ENCODE measurements at regions not wholly inside any gene's neighbourhood (a gene's known extent, or its start where the extent isn't known, plus 50 kb on each side); places are given as distances from the start of the nearest gene placed in this dataset.

DNA sequence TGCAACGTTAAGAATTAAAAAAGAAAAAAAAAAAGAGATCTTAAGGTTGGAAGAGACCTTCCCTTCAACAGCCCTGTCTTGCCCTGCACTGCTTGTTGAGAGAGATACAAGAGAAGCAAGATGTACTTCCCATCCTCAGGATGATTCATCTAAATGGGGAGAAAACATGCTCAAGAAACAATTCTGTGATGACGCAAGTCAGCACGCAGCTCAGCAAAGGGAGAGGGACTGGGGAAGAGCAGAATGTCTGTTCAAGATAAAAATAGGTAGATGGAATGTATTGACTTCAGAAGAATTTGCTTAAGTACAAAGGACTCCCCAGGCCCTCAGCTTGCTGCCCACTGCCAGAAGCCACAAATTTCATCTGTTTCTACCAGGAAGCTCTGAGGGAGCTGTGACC is 198.2 kb upstream of the SPRED2 start:
- Histone ChIP-seq H3K27ac (no peak overlapping the region), H3K27me3 (no peaks in the 10 kb centered on the region), H3K36me3 (no peaks in the 10 kb centered on the region), H3K4me1 (no peaks in the 10 kb centered on the region), H3K4me3 (no peak overlapping the region), H3K9me3 (no peaks in the 10 kb centered on the region)
- TF ChIP-seq, protein P1, sequence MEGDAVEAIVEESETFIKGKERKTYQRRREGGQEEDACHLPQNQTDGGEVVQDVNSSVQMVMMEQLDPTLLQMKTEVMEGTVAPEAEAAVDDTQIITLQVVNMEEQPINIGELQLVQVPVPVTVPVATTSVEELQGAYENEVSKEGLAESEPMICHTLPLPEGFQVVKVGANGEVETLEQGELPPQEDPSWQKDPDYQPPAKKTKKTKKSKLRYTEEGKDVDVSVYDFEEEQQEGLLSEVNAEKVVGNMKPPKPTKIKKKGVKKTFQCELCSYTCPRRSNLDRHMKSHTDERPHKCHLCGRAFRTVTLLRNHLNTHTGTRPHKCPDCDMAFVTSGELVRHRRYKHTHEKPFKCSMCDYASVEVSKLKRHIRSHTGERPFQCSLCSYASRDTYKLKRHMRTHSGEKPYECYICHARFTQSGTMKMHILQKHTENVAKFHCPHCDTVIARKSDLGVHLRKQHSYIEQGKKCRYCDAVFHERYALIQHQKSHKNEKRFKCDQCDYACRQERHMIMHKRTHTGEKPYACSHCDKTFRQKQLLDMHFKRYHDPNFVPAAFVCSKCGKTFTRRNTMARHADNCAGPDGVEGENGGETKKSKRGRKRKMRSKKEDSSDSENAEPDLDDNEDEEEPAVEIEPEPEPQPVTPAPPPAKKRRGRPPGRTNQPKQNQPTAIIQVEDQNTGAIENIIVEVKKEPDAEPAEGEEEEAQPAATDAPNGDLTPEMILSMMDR (IDR thresholded peaks at IDR 0.05) = no peak
- no peak for TF ChIP-seq EP300 (IDR thresholded peaks at IDR 0.05)
- no peak for TF ChIP-seq POLR2A (IDR thresholded peaks at IDR 0.05)
- no peak for TF ChIP-seq POLR2AphosphoS5 (IDR thresholded peaks at IDR 0.05)
- 53% methylated on average over 3 of the region's 3 CpGs for WGBS
- DNase-seq (ENCODE audit: low spot score in 2 of 2) = no peak

DNA sequence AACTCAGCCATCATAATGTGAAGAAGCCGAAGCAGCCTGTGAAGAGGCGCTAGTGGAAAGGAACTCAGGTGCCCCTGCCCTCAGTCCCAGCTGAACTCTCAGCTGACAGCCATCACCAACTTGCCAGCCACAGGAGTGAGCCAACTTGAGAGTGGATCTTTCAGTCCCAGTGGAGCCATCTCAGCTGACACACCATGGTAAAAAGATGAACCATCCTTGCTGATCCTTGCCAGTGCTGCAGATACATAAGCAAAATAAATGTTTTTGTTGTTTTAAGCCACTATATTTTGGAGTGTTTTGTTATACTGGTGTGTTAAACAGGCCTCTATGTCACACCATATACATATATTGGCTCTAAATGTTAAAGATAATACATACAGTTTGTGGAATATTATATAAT is 195.8 kb upstream of the SPRED2 start:
- no peak overlapping the region for H3K4me3 ChIP-seq
- 94% methylated on average over 2 of the region's 2 CpGs for WGBS
- no peaks in the 10 kb centered on the region for H3K36me3 ChIP-seq
- no peak for TF ChIP-seq POLR2A (IDR thresholded peaks at IDR 0.05)
- TF ChIP-seq, protein P1 (IDR thresholded peaks at IDR 0.05) = no peak
- TF ChIP-seq POLR2AphosphoS5 (IDR thresholded peaks at IDR 0.05) = no peak
- no peak for TF ChIP-seq EP300 (IDR thresholded peaks at IDR 0.05)
- DNase-seq (ENCODE audit: low spot score in 2 of 2) = no peak
- H3K9me3 ChIP-seq = no peaks in the 10 kb centered on the region
- no peak overlapping the region for H3K27ac ChIP-seq
- peaks cover 3% of the 10 kb centered on the region for H3K27me3 ChIP-seq
- H3K4me1 ChIP-seq = no peaks in the 10 kb centered on the region

DNA sequence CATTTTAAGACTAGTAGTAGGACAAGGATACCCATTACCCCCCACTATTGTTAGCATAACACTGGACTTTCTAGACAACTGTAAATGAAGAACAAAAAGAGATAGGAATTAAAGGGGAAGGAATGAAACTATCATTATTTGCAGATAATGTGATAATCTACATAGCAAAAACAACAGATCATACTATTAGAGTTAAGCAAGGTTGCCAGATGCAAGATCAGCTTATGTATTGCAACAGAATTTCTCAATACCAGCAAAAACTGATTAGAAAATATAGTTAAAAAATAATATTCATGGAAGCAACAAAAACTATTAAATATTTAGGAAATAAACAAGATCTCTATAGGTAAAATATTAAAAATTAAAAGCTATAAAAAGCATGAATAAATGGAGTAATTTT is 194.4 kb upstream of the SPRED2 start:
- Histone ChIP-seq H3K27me3 (peaks cover 3% of the 10 kb centered on the region), H3K4me3 (no peak overlapping the region), H3K27ac (no peak overlapping the region), H3K9me3 (no peaks in the 10 kb centered on the region), H3K4me1 (no peaks in the 10 kb centered on the region), H3K36me3 (no peaks in the 10 kb centered on the region)
- DNase-seq (ENCODE audit: low spot score in 2 of 2) = no peak
- no peak for TF ChIP-seq EP300 (IDR thresholded peaks at IDR 0.05)
- no peak for TF ChIP-seq POLR2A (IDR thresholded peaks at IDR 0.05)
- no peak for TF ChIP-seq POLR2AphosphoS5 (IDR thresholded peaks at IDR 0.05)
- TF ChIP-seq, protein P1 (IDR thresholded peaks at IDR 0.05) = no peak

DNA sequence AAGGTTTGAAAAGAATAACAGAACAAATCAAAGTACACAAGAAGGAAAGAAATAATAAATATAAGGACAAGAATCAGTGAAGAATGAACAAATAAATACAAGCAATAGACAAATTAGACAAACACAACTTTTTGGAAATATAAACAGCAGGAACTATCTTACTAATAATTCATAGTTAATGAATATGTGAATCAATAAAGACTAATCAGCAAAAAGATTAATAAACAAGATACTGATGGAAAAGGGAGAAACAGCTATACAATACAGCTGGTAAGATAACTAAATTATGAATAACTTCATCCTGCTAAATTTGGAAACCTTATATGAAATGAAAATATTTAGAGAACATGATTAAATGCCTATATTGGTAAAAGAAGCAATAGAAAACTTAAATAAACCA is 193.6 kb upstream of the SPRED2 start:
- Histone ChIP-seq H3K27ac (no peak overlapping the region), H3K27me3 (peaks cover 3% of the 10 kb centered on the region), H3K4me1 (no peaks in the 10 kb centered on the region), H3K9me3 (no peaks in the 10 kb centered on the region), H3K4me3 (no peak overlapping the region), H3K36me3 (no peaks in the 10 kb centered on the region)
- no peak for DNase-seq (ENCODE audit: low spot score in 2 of 2)
- TF ChIP-seq EP300 (IDR thresholded peaks at IDR 0.05) (no peak), POLR2A (IDR thresholded peaks at IDR 0.05) (no peak)

DNA sequence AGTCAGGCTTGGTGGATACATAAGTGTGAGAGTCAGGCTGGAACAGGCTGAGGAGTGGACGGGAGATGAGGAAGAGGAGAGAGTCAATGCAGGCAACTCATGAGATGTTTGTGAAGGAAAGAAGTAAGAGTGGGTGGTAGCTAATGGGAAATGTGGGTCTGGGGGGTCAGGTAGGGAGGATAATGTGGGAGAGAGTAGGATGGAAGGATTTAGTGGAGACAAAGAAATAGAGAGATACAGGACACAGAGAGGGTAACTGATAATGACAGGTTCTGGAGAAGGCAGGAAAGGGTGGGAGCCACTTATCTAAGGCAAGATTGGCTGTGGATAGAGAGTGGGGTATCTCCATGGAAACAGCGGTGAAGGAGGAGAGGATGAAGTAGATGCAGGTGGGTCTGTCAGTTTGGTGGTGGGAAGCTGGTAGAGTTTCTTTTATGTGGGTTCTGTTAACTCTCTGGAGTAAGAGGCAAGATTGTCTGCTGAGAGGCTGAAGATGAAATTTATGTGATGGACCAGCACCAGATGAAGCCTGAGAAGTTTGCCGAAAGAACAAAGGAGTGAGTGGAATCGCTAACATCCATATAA is 190.6 kb upstream of the SPRED2 start:
- H3K4me1 ChIP-seq = no peaks in the 10 kb centered on the region
- H3K27me3 ChIP-seq = peaks cover 3% of the 10 kb centered on the region
- no peak for TF ChIP-seq POLR2AphosphoS5 (IDR thresholded peaks at IDR 0.05)
- TF ChIP-seq, protein P1 (IDR thresholded peaks at IDR 0.05) = no peak
- TF ChIP-seq POLR2A (IDR thresholded peaks at IDR 0.05) = no peak
- no peak for TF ChIP-seq EP300 (IDR thresholded peaks at IDR 0.05)
- no peak overlapping the region for H3K27ac ChIP-seq
- H3K4me3 ChIP-seq = no peak overlapping the region
- DNase-seq (ENCODE audit: low spot score in 2 of 2) = no peak
- 87% methylated on average over 4 of the region's 4 CpGs for WGBS
- no peaks in the 10 kb centered on the region for H3K9me3 ChIP-seq
- no peaks in the 10 kb centered on the region for H3K36me3 ChIP-seq

DNA sequence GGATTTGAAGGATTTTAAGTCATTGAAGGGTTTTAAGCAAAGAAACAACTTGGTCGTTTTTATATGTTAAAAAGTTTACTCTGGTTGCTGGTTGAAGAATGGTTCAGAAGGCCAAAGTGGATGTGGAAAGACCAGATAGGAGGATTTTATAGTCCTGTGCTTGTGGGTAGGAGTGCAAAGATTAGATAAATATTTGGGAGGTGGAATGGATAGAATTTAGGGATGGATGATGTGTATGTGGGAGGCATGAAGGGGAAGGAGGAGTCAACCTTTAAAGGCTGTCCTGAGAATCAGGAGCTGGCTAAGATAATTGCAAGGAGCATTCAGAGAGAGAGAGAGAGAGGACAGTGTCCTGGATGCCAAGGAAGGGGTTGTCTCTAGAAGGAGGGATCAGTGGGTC is 190.1 kb upstream of the SPRED2 start:
- Histone ChIP-seq H3K4me1 (no peaks in the 10 kb centered on the region), H3K9me3 (no peaks in the 10 kb centered on the region), H3K4me3 (no peak overlapping the region), H3K27me3 (peaks cover 3% of the 10 kb centered on the region), H3K27ac (no peak overlapping the region), H3K36me3 (no peaks in the 10 kb centered on the region)
- TF ChIP-seq, protein P1 (IDR thresholded peaks at IDR 0.05) = no peak
- TF ChIP-seq EP300 (IDR thresholded peaks at IDR 0.05) (no peak), POLR2AphosphoS5 (IDR thresholded peaks at IDR 0.05) (no peak), POLR2A (IDR thresholded peaks at IDR 0.05) (no peak)
- WGBS = 81% methylated on average over 1 of the region's 1 CpG
- no peak for DNase-seq (ENCODE audit: low spot score in 2 of 2)

All from suprapubic skin (tissue), 4 donors.